Upper lobe of left lung (tissue), 6 donors: ENCODE measurements at regions not wholly inside any gene's neighbourhood (a gene's known extent, or its start where the extent isn't known, plus 50 kb on each side); places are given as distances from the start of the nearest gene placed in this dataset.

Source experiments
- ATAC-seq, 2 donors: fragments of 200-7000 bp; cut with Tn5 transposase; one replicate each; pipeline ENCODE4 v1.9.1; 2022; ENCODE audit warnings: mild to moderate bottlenecking in 2 of 2, moderate library complexity in 2 of 2; ENCODE audit not compliant: low FRiP score in 2 of 2
- DNase-seq, 2 donors: peaks; one replicate each; pipeline ENCODE4 v3.0.0-alpha.2; 2019 to 2020
- H3K27ac ChIP-seq, 4 donors: fragments of 200-600 bp; sonication (generic); one replicate each; pipeline ENCODE4 v1.5.1; 2016 to 2019
- H3K27me3 ChIP-seq, 4 donors: fragments of 200-600 bp; sonication (generic); one replicate each; pipeline ENCODE4 v1.5.1; 2017 to 2019
- H3K36me3 ChIP-seq, 4 donors: fragments of 200-600 bp; sonication (generic); one replicate each; pipeline ENCODE4 v1.5.1; 2016 to 2019
- H3K4me1 ChIP-seq, 4 donors: fragments of 200-600 bp; sonication (generic); one replicate each; pipeline ENCODE4 v1.5.1; 2018 to 2019
- H3K4me3 ChIP-seq, 4 donors: fragments of 200-600 bp; sonication (generic); one replicate each; pipeline ENCODE4 v1.5.1; 2017 to 2019; ENCODE audit warnings: mild to moderate bottlenecking in 2 of 4, moderate library complexity in 1 of 4
- H3K9me3 ChIP-seq, 4 donors: fragments of 200-600 bp; sonication (generic); one replicate each; pipeline ENCODE4 v1.5.1; 2018 to 2019
- EP300 ChIP-seq, 4 donors: sonication (generic); formaldehyde crosslinking; IDR thresholded peaks; one replicate each; pipeline ENCODE4 v1.5.1; 2017; ENCODE audit warnings: antibody characterized with exemption in 4 of 4, control low read depth in 2 of 4
- POLR2A ChIP-seq, 4 donors: fragments of 450-650 bp; IDR thresholded peaks; one replicate each; pipeline ENCODE4 v1.5.1; 2016 to 2017; ENCODE audit warnings: antibody characterized with exemption in 4 of 4, mild to moderate bottlenecking in 2 of 4
- POLR2AphosphoS5 ChIP-seq, 2 donors: sonication (generic); formaldehyde crosslinking; IDR thresholded peaks; one replicate each; pipeline ENCODE4 v1.5.1; 2017; ENCODE audit warnings: antibody characterized with exemption in 2 of 2
- WGBS, 2 donors: methylation state at CpG; one replicate each; pipeline ENCODE4 v1.1.5; 2017 to 2018; 5-methylcytosine and 5-hydroxymethylcytosine counted together
- TF ChIP-seq, protein P1 (sequence below), 6 experiments: fragments of 450-650 bp in 4 of 6; fragments of 200-600 bp in 2 of 6; sonication (generic) in 2 of 6; IDR thresholded peaks; one replicate each; pipeline ENCODE4 v1.5.1; 2016 to 2019; ENCODE audit warnings: antibody characterized with exemption in 6 of 6
- donor health status: DM: no; HTN: no; CAD: no; lungs with moderate emphysema.
- donor health status: DM: no; HTN: yes; CAD: no; lungs with severe emphysema.

DNA sequence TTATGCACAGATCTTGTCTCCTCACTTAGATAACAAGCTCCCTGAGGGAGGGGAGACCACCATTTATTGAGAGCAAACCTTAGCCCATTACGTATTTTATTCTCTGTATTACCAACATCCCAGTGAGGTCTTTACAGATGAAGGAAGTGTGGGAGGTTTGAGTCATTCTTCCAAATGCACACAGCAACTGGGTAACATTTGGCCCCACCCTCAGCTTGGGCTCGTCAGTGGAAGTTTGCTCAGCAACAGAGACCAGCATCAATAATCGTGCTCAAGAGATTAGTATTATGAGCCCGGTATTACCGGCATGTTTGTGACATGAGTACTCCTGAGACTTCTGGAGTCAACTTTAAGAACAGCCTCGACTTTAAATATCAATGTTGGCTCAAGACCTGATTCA is 168.6 kb downstream of the ETAA1 start:
- 91% methylated on average over 6 of the region's 6 CpGs for WGBS, 2 donors
- Histone ChIP-seq H3K4me1 (no peaks in the 10 kb centered on the region), H3K4me3 (no peak overlapping the region), H3K9me3 (no peaks in the 10 kb centered on the region), H3K27ac (no peak overlapping the region), H3K27me3 (no peaks in the 10 kb centered on the region), H3K36me3 (no peaks in the 10 kb centered on the region)
- no peak for DNase-seq
- TF ChIP-seq, protein P1, sequence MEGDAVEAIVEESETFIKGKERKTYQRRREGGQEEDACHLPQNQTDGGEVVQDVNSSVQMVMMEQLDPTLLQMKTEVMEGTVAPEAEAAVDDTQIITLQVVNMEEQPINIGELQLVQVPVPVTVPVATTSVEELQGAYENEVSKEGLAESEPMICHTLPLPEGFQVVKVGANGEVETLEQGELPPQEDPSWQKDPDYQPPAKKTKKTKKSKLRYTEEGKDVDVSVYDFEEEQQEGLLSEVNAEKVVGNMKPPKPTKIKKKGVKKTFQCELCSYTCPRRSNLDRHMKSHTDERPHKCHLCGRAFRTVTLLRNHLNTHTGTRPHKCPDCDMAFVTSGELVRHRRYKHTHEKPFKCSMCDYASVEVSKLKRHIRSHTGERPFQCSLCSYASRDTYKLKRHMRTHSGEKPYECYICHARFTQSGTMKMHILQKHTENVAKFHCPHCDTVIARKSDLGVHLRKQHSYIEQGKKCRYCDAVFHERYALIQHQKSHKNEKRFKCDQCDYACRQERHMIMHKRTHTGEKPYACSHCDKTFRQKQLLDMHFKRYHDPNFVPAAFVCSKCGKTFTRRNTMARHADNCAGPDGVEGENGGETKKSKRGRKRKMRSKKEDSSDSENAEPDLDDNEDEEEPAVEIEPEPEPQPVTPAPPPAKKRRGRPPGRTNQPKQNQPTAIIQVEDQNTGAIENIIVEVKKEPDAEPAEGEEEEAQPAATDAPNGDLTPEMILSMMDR (IDR thresholded peaks at IDR 0.05): no peak
- TF ChIP-seq POLR2A (IDR thresholded peaks at IDR 0.05): no peak
- TF ChIP-seq POLR2AphosphoS5 (IDR thresholded peaks at IDR 0.05): no peak
- TF ChIP-seq EP300 (IDR thresholded peaks at IDR 0.05): no peak
- ATAC-seq: peak in 1 of 2 donors; percentile 82

DNA sequence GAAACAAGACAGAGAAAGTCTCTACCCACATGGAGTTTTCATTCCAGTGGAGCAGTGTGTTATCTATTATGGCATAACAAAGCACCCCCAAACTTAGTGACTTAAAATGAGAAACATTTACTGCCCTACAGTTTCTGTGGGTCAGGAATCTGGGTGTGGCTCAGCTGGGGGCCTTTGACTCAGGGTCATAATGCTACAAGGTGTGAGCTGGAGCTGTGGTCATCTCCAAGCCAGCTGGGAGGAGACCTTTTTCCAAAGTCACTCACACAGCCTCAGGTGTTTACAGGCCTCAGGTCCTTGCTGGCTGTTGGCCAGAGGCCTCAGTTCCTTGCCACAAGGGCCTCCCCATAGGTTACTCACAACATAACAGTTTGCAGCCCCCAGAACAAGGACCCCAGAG is 169.2 kb downstream of the ETAA1 start:
- no peak for TF ChIP-seq EP300 (IDR thresholded peaks at IDR 0.05)
- no peak for TF ChIP-seq POLR2A (IDR thresholded peaks at IDR 0.05)
- TF ChIP-seq, protein P1 (IDR thresholded peaks at IDR 0.05): no peak
- TF ChIP-seq POLR2AphosphoS5 (IDR thresholded peaks at IDR 0.05): no peak
- H3K27ac ChIP-seq: no peak overlapping the region
- H3K27me3 ChIP-seq: no peaks in the 10 kb centered on the region
- no peak overlapping the region for H3K4me3 ChIP-seq
- H3K36me3 ChIP-seq: no peaks in the 10 kb centered on the region
- ATAC-seq (no peak), DNase-seq (no peak)
- H3K9me3 ChIP-seq: no peaks in the 10 kb centered on the region
- H3K4me1 ChIP-seq: no peaks in the 10 kb centered on the region

- no peaks in the 10 kb centered on the region for H3K4me1 ChIP-seq
- no peaks in the 10 kb centered on the region for H3K9me3 ChIP-seq
- no peak for DNase-seq
- no peak overlapping the region for H3K27ac ChIP-seq
- H3K4me3 ChIP-seq: no peak overlapping the region
- no peaks in the 10 kb centered on the region for H3K27me3 ChIP-seq
- no peaks in the 10 kb centered on the region for H3K36me3 ChIP-seq
- 82 to 83% methylated on average over 5 of the region's 5 CpGs for WGBS, 2 donors
- no peak for ATAC-seq
- TF ChIP-seq POLR2AphosphoS5 (IDR thresholded peaks at IDR 0.05): no peak
Observed at GRCh38 chr2:67566958-67567635, 170.0 kb downstream of the ETAA1 start.

DNA sequence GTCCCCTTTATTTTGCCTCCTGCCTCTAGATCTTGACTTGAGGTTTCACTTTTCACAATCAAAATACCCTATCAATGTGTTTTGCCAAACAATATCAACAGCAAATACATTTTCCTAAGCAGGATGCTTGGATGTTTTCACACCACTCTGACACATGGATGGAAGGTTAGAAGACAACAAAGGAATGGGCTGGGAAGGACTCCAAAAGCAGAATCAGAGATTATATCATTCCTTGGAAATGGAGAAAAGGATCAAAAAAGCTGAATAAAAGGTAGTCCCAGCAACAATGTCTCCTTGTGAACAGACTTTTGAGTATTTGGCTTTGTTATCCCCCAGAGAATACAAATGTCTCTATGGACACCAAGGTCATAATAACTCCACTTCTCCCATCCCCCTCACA is 170.8 kb downstream of the ETAA1 start:
- H3K9me3 ChIP-seq: no peaks in the 10 kb centered on the region
- no peak for ATAC-seq
- H3K4me1 ChIP-seq: no peaks in the 10 kb centered on the region
- DNase-seq: no peak
- H3K27ac ChIP-seq: no peak overlapping the region
- TF ChIP-seq, protein P1 (IDR thresholded peaks at IDR 0.05): no peak
- no peak for TF ChIP-seq POLR2A (IDR thresholded peaks at IDR 0.05)
- TF ChIP-seq POLR2AphosphoS5 (IDR thresholded peaks at IDR 0.05): no peak
- no peak for TF ChIP-seq EP300 (IDR thresholded peaks at IDR 0.05)
- H3K27me3 ChIP-seq: no peaks in the 10 kb centered on the region
- H3K36me3 ChIP-seq: no peaks in the 10 kb centered on the region
- no peak overlapping the region for H3K4me3 ChIP-seq

- H3K4me3 ChIP-seq: no peak overlapping the region
- H3K27me3 ChIP-seq: no peaks in the 10 kb centered on the region
- no peaks in the 10 kb centered on the region for H3K4me1 ChIP-seq
- H3K36me3 ChIP-seq: no peaks in the 10 kb centered on the region
- ATAC-seq (peak in 1 of 2 donors; percentile 35), DNase-seq (no peak)
- 54 to 64% methylated on average over 2 of the region's 2 CpGs for WGBS, 2 donors
- TF ChIP-seq EP300 (IDR thresholded peaks at IDR 0.05) (no peak), POLR2AphosphoS5 (IDR thresholded peaks at IDR 0.05) (no peak), POLR2A (IDR thresholded peaks at IDR 0.05) (no peak)
- TF ChIP-seq, protein P1 (IDR thresholded peaks at IDR 0.05): no peak
- H3K9me3 ChIP-seq: no peaks in the 10 kb centered on the region
- H3K27ac ChIP-seq: no peak overlapping the region
Observed at GRCh38 chr2:67570611-67571010, 173.5 kb downstream of the ETAA1 start.
